H9 (cell line): ENCODE measurements at regions not wholly inside any gene's neighbourhood (a gene's known extent, or its start where the extent isn't known, plus 50 kb on each side); places are given as distances from the start of the nearest gene placed in this dataset.

Experiments
- DNase-seq: peaks from one replicate; pipeline ENCODE4 v3.0.0-alpha.2; 2017
- H2AFZ ChIP-seq: one replicate; pipeline ENCODE4 v1.6.1; 2013; ENCODE audit warnings: mild to moderate bottlenecking, low read length, control low read depth, moderate library complexity
- H2AK5ac ChIP-seq: 2 replicates; pipeline ENCODE4 v1.6.1; 2013; ENCODE audit warnings: low read length, control low read depth, mixed read lengths; ENCODE audit not compliant: insufficient read length
- H2BK120ac ChIP-seq: one replicate; pipeline ENCODE4 v1.6.1; 2013; ENCODE audit warnings: low read depth, mild to moderate bottlenecking, low read length, control low read depth, inconsistent platforms; ENCODE audit not compliant: poor library complexity, severe bottlenecking
- H2BK12ac ChIP-seq: 2 replicates; pipeline ENCODE4 v1.6.1; 2013; ENCODE audit warnings: low read length, control low read depth, mixed read lengths, low read depth; ENCODE audit not compliant: insufficient read length
- H2BK15ac ChIP-seq: 2 replicates; pipeline ENCODE4 v1.6.1; 2013; ENCODE audit warnings: low read depth, low read length, control low read depth
- H2BK20ac ChIP-seq: one replicate; pipeline ENCODE4 v1.6.1; 2013; ENCODE audit warnings: low read depth, mild to moderate bottlenecking, low read length, control low read depth, inconsistent platforms; ENCODE audit not compliant: poor library complexity, severe bottlenecking
- H2BK5ac ChIP-seq: 2 replicates; pipeline ENCODE4 v1.6.1; 2013; ENCODE audit warnings: low read length, control low read depth, mixed read lengths; ENCODE audit not compliant: insufficient read length
- H3K14ac ChIP-seq: 2 replicates; pipeline ENCODE4 v1.6.1; 2013; ENCODE audit warnings: low read length, control low read depth; ENCODE audit not compliant: insufficient read depth
- H3K18ac ChIP-seq: 2 replicates; pipeline ENCODE4 v1.6.1; 2013; ENCODE audit warnings: low read depth, mild to moderate bottlenecking, mixed read lengths, low read length, control low read depth; ENCODE audit not compliant: insufficient read length
- H3K23ac ChIP-seq: 2 replicates; pipeline ENCODE4 v1.6.1; 2013; ENCODE audit warnings: low read length, control low read depth, mixed read lengths, low read depth; ENCODE audit not compliant: insufficient read length
- H3K23me2 ChIP-seq: 2 replicates; pipeline ENCODE4 v1.6.1; 2013; ENCODE audit warnings: low read depth, mild to moderate bottlenecking, mixed read lengths, low read length, control low read depth; ENCODE audit not compliant: insufficient read length, poor library complexity, severe bottlenecking
- H3K27ac ChIP-seq: 2 replicates; pipeline ENCODE4 v1.5.1; 2013; ENCODE audit warnings: low read length, control low read depth, mixed read lengths, low read depth; ENCODE audit not compliant: insufficient read length
- H3K27me3 ChIP-seq: 2 replicates; pipeline ENCODE4 v1.6.1; 2013; ENCODE audit warnings: low read length, control low read depth, inconsistent platforms; ENCODE audit not compliant: insufficient read depth
- H3K4ac ChIP-seq: 2 replicates; pipeline ENCODE4 v1.6.1; 2013; ENCODE audit warnings: low read depth, mild to moderate bottlenecking, control low read depth, inconsistent platforms, low read length, moderate library complexity
- H3K4me1 ChIP-seq: 2 replicates; pipeline ENCODE4 v1.6.1; 2013; ENCODE audit warnings: low read length, control low read depth, inconsistent platforms; ENCODE audit not compliant: insufficient read depth
- H3K4me2 ChIP-seq: 2 replicates; pipeline ENCODE4 v1.6.1; 2013; ENCODE audit warnings: low read length, control low read depth, mixed read lengths; ENCODE audit not compliant: insufficient read length, insufficient read depth
- H3K56ac ChIP-seq: 2 replicates; pipeline ENCODE4 v1.6.1; 2013; ENCODE audit warnings: low read depth, mild to moderate bottlenecking, mixed read lengths, low read length, control low read depth; ENCODE audit not compliant: insufficient read length
- H3K79me1 ChIP-seq: 2 replicates; pipeline ENCODE4 v1.6.1; 2013; ENCODE audit warnings: low read depth, mild to moderate bottlenecking, moderate library complexity, low read length, control low read depth, inconsistent platforms; ENCODE audit not compliant: insufficient read depth, poor library complexity, severe bottlenecking
- H3K79me2 ChIP-seq: 2 replicates; pipeline ENCODE4 v1.6.1; 2013; ENCODE audit warnings: low read length, control low read depth, inconsistent platforms; ENCODE audit not compliant: insufficient read depth
- H3K9ac ChIP-seq: 2 replicates; pipeline ENCODE4 v1.6.1; 2013; ENCODE audit warnings: low read length, control low read depth, mixed read lengths; ENCODE audit not compliant: insufficient read length; ENCODE audit errors: extremely low read depth
- H3K9me3 ChIP-seq: one replicate; pipeline ENCODE4 v1.6.1; 2013; ENCODE audit warnings: low read depth, low read length, inconsistent platforms; ENCODE audit not compliant: control insufficient read depth
- H3T11ph ChIP-seq: one replicate; pipeline ENCODE4 v1.6.1; 2013; ENCODE audit warnings: mild to moderate bottlenecking, low read length, control low read depth, inconsistent platforms
- H4K20me1 ChIP-seq: one replicate; pipeline ENCODE4 v1.6.1; 2013; ENCODE audit not compliant: control insufficient read depth, insufficient read length, insufficient read depth
- H4K5ac ChIP-seq: 2 replicates; pipeline ENCODE4 v1.6.1; 2013; ENCODE audit warnings: low read depth, mild to moderate bottlenecking, mixed read lengths, low read length, control low read depth; ENCODE audit not compliant: insufficient read length
- H4K8ac ChIP-seq: replicated peaks from 2 replicates; pipeline ENCODE4 v1.6.1; 2013; ENCODE audit warnings: low read length, control low read depth, mixed read lengths, low read depth; ENCODE audit not compliant: insufficient read length
- H4K91ac ChIP-seq: 2 replicates; pipeline ENCODE4 v1.6.1; 2013; ENCODE audit warnings: low read depth, mild to moderate bottlenecking, moderate library complexity, mixed read lengths, low read length, control low read depth; ENCODE audit not compliant: insufficient read length
- H3K27ac Mint-ChIP-seq, 3 experiments: 2 replicates in 2 of 3; 3 replicates in 1 of 3; pipeline ENCODE4 v1.8.0; 2020 to 2021; ENCODE audit warnings: mixed read lengths in 3 of 3, mild to moderate bottlenecking in 1 of 3, moderate library complexity in 1 of 3
- H3K27me3 Mint-ChIP-seq: 2 replicates; pipeline ENCODE4 v1.8.0; 2021; ENCODE audit warnings: low read depth, mild to moderate bottlenecking, moderate library complexity, mixed read lengths
- H3K36me3 Mint-ChIP-seq, 3 experiments: 2 replicates in 2 of 3; 3 replicates in 1 of 3; pipeline ENCODE4 v1.8.0; 2020 to 2021; ENCODE audit warnings: low read depth in 3 of 3, mixed read lengths in 3 of 3; ENCODE audit not compliant: insufficient read depth in 1 of 3
- H3K4me1 Mint-ChIP-seq, 2 experiments: 2 replicates each; pipeline ENCODE4 v1.8.0; 2020; ENCODE audit warnings: mixed read lengths in 2 of 2
- H3K4me3 Mint-ChIP-seq, 2 experiments: 2 replicates in 1 of 2; 3 replicates in 1 of 2; pipeline ENCODE4 v1.8.0; 2020 to 2021; ENCODE audit warnings: mild to moderate bottlenecking in 2 of 2, mixed read lengths in 2 of 2, moderate library complexity in 1 of 2
- H3K9me3 Mint-ChIP-seq, 2 experiments: 2 replicates in 1 of 2; 3 replicates in 1 of 2; pipeline ENCODE4 v1.8.0; 2020; ENCODE audit warnings: mild to moderate bottlenecking in 2 of 2, mixed read lengths in 2 of 2, moderate library complexity in 1 of 2
- CTCF ChIP-seq: fragments of 200-600 bp; sonication (generic); conservative IDR thresholded peaks from 3 replicates; pipeline ENCODE4 v1.8.0; 2021; ENCODE audit warnings: antibody characterized with exemption, mild to moderate bottlenecking
- WGBS: extraction: QIAGEN DNeasy Blood & Tissue Kit; methylation state at CpG from one replicate; pipeline ENCODE4 v1.1.7; 2013; ENCODE audit warnings: missing lambda C conversion rate, low lambda C conversion rate, mixed read lengths; ENCODE audit not compliant: insufficient read length; ENCODE audit errors: extremely low coverage; 5-methylcytosine and 5-hydroxymethylcytosine counted together

- H3K4ac ChIP-seq = no peak overlapping the region
- H3K79me1 ChIP-seq = no peaks in the 10 kb centered on the region
- H3T11ph ChIP-seq = no peak overlapping the region
- no peak overlapping the region for H3K4me2 ChIP-seq
- H3K27ac Mint-ChIP-seq = peak overlapping the region in 1 of 3 experiments; percentile 29; a peak in 3 of 7 replicates
- DNase-seq = no peak
- H2AK5ac ChIP-seq = no peak overlapping the region
- no peak overlapping the region for H4K5ac ChIP-seq
- no peak overlapping the region for H2BK15ac ChIP-seq
- H3K9me3 ChIP-seq = no peaks in the 10 kb centered on the region
- peaks cover 3% of the 10 kb centered on the region; the same call in 1 of the 2 replicates for H3K4me1 ChIP-seq
- H2BK5ac ChIP-seq = no peak overlapping the region
- H2BK120ac ChIP-seq = no peak overlapping the region
- no peaks in the 10 kb centered on the region for H3K27me3 Mint-ChIP-seq
- H3K23ac ChIP-seq = no peak overlapping the region
- no peaks in the 10 kb centered on the region for H3K9me3 Mint-ChIP-seq
- no peak overlapping the region for H3K14ac ChIP-seq
- H4K91ac ChIP-seq = no peak overlapping the region
- no peak overlapping the region for H2BK20ac ChIP-seq
- H2BK12ac ChIP-seq = no peak overlapping the region
- H3K27ac ChIP-seq = no peak overlapping the region
- no peak overlapping the region for H3K56ac ChIP-seq
- H3K36me3 Mint-ChIP-seq = no peaks in the 10 kb centered on the region
- no peak for TF ChIP-seq CTCF
- no peaks in the 10 kb centered on the region for H3K23me2 ChIP-seq
- H4K8ac ChIP-seq = no peak overlapping the region
- H3K79me2 ChIP-seq = no peaks in the 10 kb centered on the region
- H3K4me1 Mint-ChIP-seq = peaks cover 0 to 2% of the 10 kb centered on the region in 2 experiments; a peak in 1 of 4 replicates
- WGBS = no CpG with 5 or more reads among the region's 7 CpGs
- H3K9ac ChIP-seq = no peak overlapping the region
- H4K20me1 ChIP-seq = no peaks in the 10 kb centered on the region
- no peaks in the 10 kb centered on the region for H3K27me3 ChIP-seq
- no peak overlapping the region for H3K4me3 Mint-ChIP-seq
- no peak overlapping the region for H3K18ac ChIP-seq
- no peak overlapping the region for H2AFZ ChIP-seq
Measured at GRCh38 chr3:180306691-180307090, 270.0 kb upstream of the PEX5L start.
